SU-DHL-6 (cell line): ENCODE measurements at regions not wholly inside any gene's neighbourhood (a gene's known extent, or its start where the extent isn't known, plus 50 kb on each side); places are given as distances from the start of the nearest gene placed in this dataset.

Experiments
- H2AFZ ChIP-seq: fragments of 200-600 bp; sonication (generic); 2 replicates; pipeline ENCODE4 v1.6.1; 2014; ENCODE audit warnings: low read depth, mild to moderate bottlenecking, moderate library complexity, mixed read lengths, antibody characterized with exemption, low read length; ENCODE audit not compliant: severe bottlenecking
- H3F3A ChIP-seq: fragments of 200-600 bp; shearing (Covaris generic); 2 replicates; pipeline ENCODE4 v1.6.0; 2016; ENCODE audit warnings: antibody characterized with exemption, mild to moderate bottlenecking; ENCODE audit not compliant: insufficient read depth
- H3K27ac ChIP-seq: fragments of 200-600 bp; sonication (generic); 2 replicates; pipeline ENCODE4 v1.5.1; 2016; ENCODE audit warnings: low read depth, mild to moderate bottlenecking, low read length, moderate library complexity, mixed read lengths
- H3K27me3 ChIP-seq: fragments of 200-600 bp; sonication (generic), shearing (Covaris generic); 2 replicates; pipeline ENCODE4 v1.6.0; 2014; ENCODE audit warnings: mild to moderate bottlenecking, low read length
- H3K36me3 ChIP-seq: fragments of 200-600 bp; sonication (generic); 2 replicates; pipeline ENCODE4 v1.6.1; 2014; ENCODE audit warnings: mild to moderate bottlenecking, low read length, mixed read lengths
- H3K4me2 ChIP-seq: fragments of 300-600, 200-600 bp; shearing (Covaris generic), sonication (generic); 2 replicates; pipeline ENCODE4 v1.6.0; 2014; ENCODE audit warnings: low read length, low read depth, mild to moderate bottlenecking; ENCODE audit not compliant: poor library complexity, severe bottlenecking
- H3K4me3 ChIP-seq: fragments of 200-600 bp; sonication (generic); 2 replicates; pipeline ENCODE4 v1.5.1; 2014; ENCODE audit warnings: antibody characterized with exemption, low read length, mild to moderate bottlenecking, mixed read lengths; ENCODE audit not compliant: insufficient read depth, poor library complexity, severe bottlenecking
- H3K79me2 ChIP-seq: fragments of 200-600 bp; sonication (generic); 2 replicates; pipeline ENCODE4 v1.6.1; 2014; ENCODE audit warnings: mild to moderate bottlenecking, low read length, moderate library complexity; ENCODE audit not compliant: insufficient read depth
- H3K9ac ChIP-seq: fragments of 200-600 bp; sonication (generic); 2 replicates; pipeline ENCODE4 v1.7.0; 2014; ENCODE audit warnings: mild to moderate bottlenecking, low read length
- H3K9me2 ChIP-seq: fragments of 200-600 bp; sonication (generic); replicated peaks from 2 replicates; pipeline ENCODE4 v1.6.1; 2014; ENCODE audit warnings: low read length; ENCODE audit not compliant: insufficient read depth
- H3K9me3 ChIP-seq: fragments of 200-600 bp; sonication (generic); 2 replicates; pipeline ENCODE4 v1.6.1; 2014; ENCODE audit warnings: low read length, mixed read lengths; ENCODE audit not compliant: insufficient read depth
- H4K20me1 ChIP-seq: fragments of 200-600 bp; sonication (generic); 2 replicates; pipeline ENCODE4 v1.6.1; 2014; ENCODE audit warnings: low read depth, mild to moderate bottlenecking, antibody characterized with exemption, low read length, moderate library complexity, mixed read lengths
- EZH2phosphoT487 ChIP-seq: fragments of 200-600 bp; sonication (generic), shearing (Covaris generic); conservative IDR thresholded peaks from 2 replicates; pipeline ENCODE4 v1.6.1; 2018; ENCODE audit warnings: mild to moderate bottlenecking, antibody characterized with exemption, low read length, moderate library complexity, mixed read lengths
- TF ChIP-seq, protein P1 (sequence below): fragments of 200-600 bp; sonication (generic); IDR thresholded peaks from one replicate; pipeline ENCODE4 v1.5.1; 2017; ENCODE audit warnings: antibody characterized with exemption, mild to moderate bottlenecking, low read length, moderate library complexity; ENCODE audit not compliant: insufficient read depth, poor library complexity, severe bottlenecking

DNA sequence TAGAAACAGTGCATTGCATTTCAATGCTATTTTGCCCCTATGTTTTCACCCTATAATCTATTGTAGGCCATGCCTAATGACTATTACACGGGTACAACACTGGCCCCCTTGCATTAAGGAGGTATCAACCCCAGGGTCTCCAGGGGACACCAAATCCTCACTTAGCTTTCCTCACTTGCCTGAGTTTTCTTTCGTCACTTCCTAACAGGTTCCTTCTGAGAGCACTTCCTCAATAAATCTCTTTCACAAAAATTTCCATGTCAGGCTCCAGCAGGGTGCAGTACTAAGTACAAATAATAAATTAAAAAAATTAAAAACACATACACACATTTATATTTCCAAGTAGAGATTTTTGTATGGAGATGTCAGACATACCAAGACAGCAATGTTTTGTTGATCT is 165.0 kb downstream of the RBM46 start:
- no peaks in the 10 kb centered on the region for H3F3A ChIP-seq
- TF ChIP-seq EZH2phosphoT487, result no peak
- no peak overlapping the region for H2AFZ ChIP-seq
- H3K36me3 ChIP-seq, result no peaks in the 10 kb centered on the region
- 0 out of 2 replicates have a peak, but pooled peaks cover 5% of the 10 kb centered on the region for H3K9me3 ChIP-seq
- H4K20me1 ChIP-seq, result no peaks in the 10 kb centered on the region
- no peak overlapping the region for H3K27ac ChIP-seq
- no peaks in the 10 kb centered on the region for H3K27me3 ChIP-seq
- no peak overlapping the region for H3K9ac ChIP-seq
- H3K9me2 ChIP-seq, result no peaks in the 10 kb centered on the region
- no peak overlapping the region for H3K4me2 ChIP-seq
- no peak overlapping the region for H3K4me3 ChIP-seq
- no peaks in the 10 kb centered on the region for H3K79me2 ChIP-seq

DNA sequence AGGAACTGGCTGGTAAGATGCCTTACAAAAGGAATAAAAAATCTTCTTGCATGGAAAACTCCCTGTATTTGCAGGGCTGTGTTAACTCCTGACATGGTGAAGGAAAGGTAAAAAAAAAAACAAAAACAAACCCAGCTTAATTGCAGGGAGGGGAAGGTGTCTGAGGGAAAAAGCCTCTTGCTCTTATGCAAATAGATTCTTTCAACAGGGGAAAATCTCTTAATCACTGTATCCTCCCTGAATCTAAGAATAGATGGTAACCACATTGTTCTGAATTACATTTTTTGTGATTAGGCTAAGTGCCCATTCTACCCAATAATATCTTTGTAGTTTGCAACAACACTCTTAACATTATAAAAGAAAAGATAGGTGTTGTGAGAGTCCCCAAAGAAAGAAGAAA is 172.6 kb downstream of the RBM46 start:
- no peak for TF ChIP-seq EZH2phosphoT487
- TF ChIP-seq, protein P1, sequence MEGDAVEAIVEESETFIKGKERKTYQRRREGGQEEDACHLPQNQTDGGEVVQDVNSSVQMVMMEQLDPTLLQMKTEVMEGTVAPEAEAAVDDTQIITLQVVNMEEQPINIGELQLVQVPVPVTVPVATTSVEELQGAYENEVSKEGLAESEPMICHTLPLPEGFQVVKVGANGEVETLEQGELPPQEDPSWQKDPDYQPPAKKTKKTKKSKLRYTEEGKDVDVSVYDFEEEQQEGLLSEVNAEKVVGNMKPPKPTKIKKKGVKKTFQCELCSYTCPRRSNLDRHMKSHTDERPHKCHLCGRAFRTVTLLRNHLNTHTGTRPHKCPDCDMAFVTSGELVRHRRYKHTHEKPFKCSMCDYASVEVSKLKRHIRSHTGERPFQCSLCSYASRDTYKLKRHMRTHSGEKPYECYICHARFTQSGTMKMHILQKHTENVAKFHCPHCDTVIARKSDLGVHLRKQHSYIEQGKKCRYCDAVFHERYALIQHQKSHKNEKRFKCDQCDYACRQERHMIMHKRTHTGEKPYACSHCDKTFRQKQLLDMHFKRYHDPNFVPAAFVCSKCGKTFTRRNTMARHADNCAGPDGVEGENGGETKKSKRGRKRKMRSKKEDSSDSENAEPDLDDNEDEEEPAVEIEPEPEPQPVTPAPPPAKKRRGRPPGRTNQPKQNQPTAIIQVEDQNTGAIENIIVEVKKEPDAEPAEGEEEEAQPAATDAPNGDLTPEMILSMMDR, result no peak
- H4K20me1 ChIP-seq, result no peaks in the 10 kb centered on the region

DNA sequence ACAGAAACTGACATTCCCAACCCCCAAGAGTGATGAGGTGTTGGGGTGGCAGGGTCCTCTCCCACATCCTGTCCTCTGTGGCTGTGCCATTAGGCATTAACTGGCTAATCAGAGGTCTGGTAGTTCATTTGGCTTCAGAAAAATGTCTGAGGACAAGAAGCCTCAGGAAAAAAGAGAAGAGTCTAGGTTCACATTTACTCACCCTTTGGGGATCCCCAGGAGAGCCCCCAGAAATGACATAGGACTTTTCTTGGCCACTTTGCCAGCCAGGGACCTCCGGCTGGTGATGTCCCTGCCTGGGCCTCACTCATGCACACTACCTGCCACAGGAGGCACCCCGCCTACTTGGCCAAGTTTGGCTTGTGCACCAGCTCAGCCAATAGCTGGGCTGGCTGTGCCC is 173.0 kb downstream of the RBM46 start:
- Histone ChIP-seq H3K9me2 (no peaks in the 10 kb centered on the region), H3F3A (no peaks in the 10 kb centered on the region), H2AFZ (no peak overlapping the region), H3K4me2 (no peak overlapping the region), H3K4me3 (no peak overlapping the region), H3K9ac (no peak overlapping the region), H3K79me2 (no peaks in the 10 kb centered on the region), H3K27ac (no peak overlapping the region), H3K9me3 (0 out of 2 replicates have a peak, but pooled peaks cover 4% of the 10 kb centered on the region), H4K20me1 (no peaks in the 10 kb centered on the region), H3K36me3 (no peaks in the 10 kb centered on the region), H3K27me3 (no peaks in the 10 kb centered on the region)
- no peak for TF ChIP-seq EZH2phosphoT487
- TF ChIP-seq, protein P1, result no peak

More for the DNA sequence above, 172.6 kb downstream of the RBM46 start:
- Histone ChIP-seq H3K9ac (no peak overlapping the region), H3K27me3 (no peaks in the 10 kb centered on the region), H3K79me2 (no peaks in the 10 kb centered on the region), H3K9me3 (0 out of 2 replicates have a peak, but pooled peaks cover 5% of the 10 kb centered on the region), H3K27ac (no peak overlapping the region), H3K4me2 (no peak overlapping the region), H3F3A (no peaks in the 10 kb centered on the region), H3K36me3 (no peaks in the 10 kb centered on the region), H2AFZ (no peak overlapping the region), H3K4me3 (no peak overlapping the region), H3K9me2 (no peaks in the 10 kb centered on the region)

DNA sequence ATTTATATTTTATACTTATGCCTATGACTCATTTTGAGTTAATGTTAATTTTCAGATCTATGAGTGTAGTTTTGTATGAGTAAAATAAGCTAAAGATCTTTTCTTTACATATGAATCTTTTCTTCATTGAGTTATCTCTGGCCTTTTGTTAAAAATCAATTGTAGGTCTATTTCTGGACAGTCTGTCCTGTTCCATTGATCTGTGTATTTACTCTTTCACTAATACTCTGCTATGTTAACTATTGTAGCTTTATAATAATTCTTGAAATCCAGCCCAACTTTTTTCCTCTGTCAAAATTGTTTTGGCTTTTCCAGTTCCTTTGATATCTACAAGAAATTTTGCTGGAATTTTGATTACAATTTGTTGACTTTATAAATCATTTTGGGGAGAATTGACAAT is 177.0 kb downstream of the RBM46 start:
- no peak for TF ChIP-seq EZH2phosphoT487
- TF ChIP-seq, protein P1, result no peak
- no peak overlapping the region for H3K27ac ChIP-seq
- no peaks in the 10 kb centered on the region for H3K9me3 ChIP-seq
- H2AFZ ChIP-seq, result no peak overlapping the region
- no peak overlapping the region for H3K9ac ChIP-seq
- H3K4me3 ChIP-seq, result no peak overlapping the region
- H3K9me2 ChIP-seq, result no peaks in the 10 kb centered on the region
- no peaks in the 10 kb centered on the region for H3K27me3 ChIP-seq
- no peaks in the 10 kb centered on the region for H4K20me1 ChIP-seq
- no peaks in the 10 kb centered on the region for H3F3A ChIP-seq
- H3K4me2 ChIP-seq, result no peak overlapping the region
- H3K79me2 ChIP-seq, result no peaks in the 10 kb centered on the region
- no peaks in the 10 kb centered on the region for H3K36me3 ChIP-seq
